Osteoblast (primary cell): ENCODE measurements at regions not wholly inside any gene's neighbourhood (a gene's known extent, or its start where the extent isn't known, plus 50 kb on each side); places are given as distances from the start of the nearest gene placed in this dataset.

ENCODE experiments used
- DNase-seq: peaks from one replicate; pipeline ENCODE4 v3.0.0; 2011; ENCODE audit warnings: low spot score, mixed read lengths; ENCODE audit not compliant: insufficient read length; ENCODE audit errors: missing footprints
- H2AFZ ChIP-seq: 2 replicates; pipeline ENCODE4 v1.6.0; 2011; ENCODE audit warnings: mild to moderate bottlenecking, low read length
- H3K27ac ChIP-seq: 2 replicates; pipeline ENCODE4 v1.5.1; 2011; ENCODE audit warnings: mild to moderate bottlenecking, low read depth, low read length, moderate library complexity
- H3K27me3 ChIP-seq: 2 replicates; pipeline ENCODE4 v1.6.0; 2012; ENCODE audit warnings: mild to moderate bottlenecking, control low read depth, inconsistent platforms, low read length, moderate library complexity; ENCODE audit not compliant: insufficient read depth
- H3K36me3 ChIP-seq: 2 replicates; pipeline ENCODE4 v1.5.1; 2011; ENCODE audit warnings: mild to moderate bottlenecking, low read length, control low read depth, moderate library complexity; ENCODE audit not compliant: insufficient read depth
- H3K4me1 ChIP-seq: 2 replicates; pipeline ENCODE4 v1.5.1; 2011; ENCODE audit warnings: mild to moderate bottlenecking, low read length, control low read depth, moderate library complexity; ENCODE audit not compliant: insufficient read depth
- H3K4me2 ChIP-seq: 2 replicates; pipeline ENCODE4 v1.6.0; 2011; ENCODE audit warnings: mild to moderate bottlenecking, low read length; ENCODE audit not compliant: insufficient read depth
- H3K4me3 ChIP-seq: fragments of 200-600 bp; sonication (generic); 3 replicates; pipeline ENCODE4 v1.5.1; 2012; ENCODE audit warnings: mild to moderate bottlenecking, low read length, inconsistent platforms; ENCODE audit not compliant: insufficient read depth
- H3K79me2 ChIP-seq: 2 replicates; pipeline ENCODE4 v1.6.0; 2012; ENCODE audit warnings: mild to moderate bottlenecking, low read length, control low read depth, inconsistent platforms; ENCODE audit not compliant: insufficient read depth
- H3K9me3 ChIP-seq: 2 replicates; pipeline ENCODE4 v1.5.1; 2011; ENCODE audit warnings: low read depth, low read length, control low read depth
- H4K20me1 ChIP-seq: 2 replicates; pipeline ENCODE4 v1.6.0; 2012; ENCODE audit warnings: mild to moderate bottlenecking, low read length, control low read depth; ENCODE audit not compliant: insufficient read depth
- CTCF ChIP-seq: IDR thresholded peaks from 2 replicates; pipeline ENCODE4 v1.5.1; 2011; ENCODE audit warnings: mild to moderate bottlenecking, low read depth, low read length, moderate library complexity; ENCODE audit errors: extremely low read depth

DNA sequence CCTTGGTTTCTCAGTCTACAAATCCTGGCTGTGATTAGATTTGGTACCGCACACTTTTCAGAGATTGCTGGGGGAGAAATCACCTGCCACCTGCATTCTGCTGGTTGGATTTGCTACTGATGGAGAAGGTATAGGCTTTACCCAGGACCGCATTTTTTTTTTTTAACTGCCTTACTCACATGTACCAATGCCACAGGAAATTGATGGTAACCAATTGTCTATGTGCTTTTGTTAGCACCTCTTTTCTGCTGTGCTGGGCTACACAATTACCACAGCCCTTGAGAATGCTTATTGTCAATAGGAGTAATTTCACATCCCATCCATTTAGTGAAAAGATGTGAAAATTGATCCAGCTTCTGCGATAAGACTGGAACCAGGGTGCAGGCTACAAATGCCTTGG, 74.4 kb upstream of the TANC2 start:
- Histone ChIP-seq H3K4me2 (no peak overlapping the region), H3K27ac (no peak overlapping the region), H3K36me3 (no peaks in the 10 kb centered on the region), H3K27me3 (no peaks in the 10 kb centered on the region), H3K79me2 (no peaks in the 10 kb centered on the region), H3K4me1 (peaks cover 27% of the 10 kb centered on the region), H2AFZ (no peak overlapping the region), H4K20me1 (no peaks in the 10 kb centered on the region), H3K9me3 (no peaks in the 10 kb centered on the region), H3K4me3 (no peak overlapping the region)
- DNase-seq: no peak
- no peak for TF ChIP-seq CTCF

DNA sequence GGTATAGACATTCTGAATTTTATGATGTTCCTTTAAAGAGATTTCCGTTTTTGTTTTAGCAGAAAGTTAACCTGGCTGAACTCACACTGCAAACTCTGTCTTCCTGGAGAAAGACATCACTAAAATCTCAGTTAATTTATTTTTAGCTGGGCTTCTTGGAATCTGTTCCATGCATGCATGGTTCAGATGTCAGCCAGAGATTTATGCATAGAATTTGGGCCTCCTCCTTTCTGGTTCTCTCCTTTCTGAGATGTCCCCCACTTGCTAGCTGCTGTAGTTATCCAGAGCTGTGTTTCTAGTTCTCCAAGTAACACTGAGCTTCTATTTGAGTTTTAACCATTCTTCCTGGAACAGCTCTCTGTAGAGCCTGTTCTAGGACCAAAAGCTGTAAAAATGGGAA, 77.3 kb upstream of the TANC2 start:
- TF ChIP-seq CTCF: no peak
- H4K20me1 ChIP-seq: no peaks in the 10 kb centered on the region
- peaks cover 27% of the 10 kb centered on the region for H3K4me1 ChIP-seq
- no peak overlapping the region for H2AFZ ChIP-seq
- no peak overlapping the region for H3K27ac ChIP-seq
- H3K27me3 ChIP-seq: no peaks in the 10 kb centered on the region
- no peaks in the 10 kb centered on the region for H3K36me3 ChIP-seq
- no peak for DNase-seq
- no peak overlapping the region for H3K4me3 ChIP-seq
- no peaks in the 10 kb centered on the region for H3K79me2 ChIP-seq
- no peaks in the 10 kb centered on the region for H3K9me3 ChIP-seq
- no peak overlapping the region for H3K4me2 ChIP-seq

- TF ChIP-seq CTCF: no peak
- H3K36me3 ChIP-seq: no peaks in the 10 kb centered on the region
- DNase-seq: no peak
- no peak overlapping the region for H3K27ac ChIP-seq
- no peak overlapping the region for H3K4me2 ChIP-seq
- no peaks in the 10 kb centered on the region for H3K79me2 ChIP-seq
- H3K9me3 ChIP-seq: no peaks in the 10 kb centered on the region
- no peak overlapping the region for H2AFZ ChIP-seq
- H4K20me1 ChIP-seq: no peaks in the 10 kb centered on the region
- H3K4me3 ChIP-seq: no peak overlapping the region
- H3K4me1 ChIP-seq: peaks cover 26% of the 10 kb centered on the region
- H3K27me3 ChIP-seq: no peaks in the 10 kb centered on the region
Observed at GRCh38 chr17:62888148-62888547, 77.9 kb upstream of the TANC2 start.

DNA sequence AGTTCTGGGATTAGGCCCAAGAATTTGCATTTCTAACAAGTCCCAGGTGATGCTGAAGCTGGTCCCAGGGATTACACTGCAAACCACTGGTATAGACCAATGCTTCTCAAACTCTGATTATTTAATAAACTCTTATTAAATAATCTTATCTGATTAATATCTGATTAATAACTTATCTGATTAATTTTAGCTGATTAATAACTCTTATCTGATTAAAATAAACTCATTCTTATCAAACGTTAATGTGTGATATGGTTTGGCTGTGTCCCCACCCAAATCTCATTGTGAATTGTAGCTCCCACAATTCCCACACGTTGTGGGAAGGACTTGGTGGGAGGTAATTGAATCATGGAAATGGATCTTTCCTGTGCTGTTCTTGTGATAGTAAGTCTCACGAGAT, 78.6 kb upstream of the TANC2 start:
- Histone ChIP-seq H3K4me3 (no peak overlapping the region), H3K9me3 (no peaks in the 10 kb centered on the region), H3K79me2 (no peaks in the 10 kb centered on the region), H2AFZ (no peak overlapping the region), H3K4me2 (no peak overlapping the region), H3K36me3 (no peaks in the 10 kb centered on the region), H3K27ac (no peak overlapping the region), H3K27me3 (no peaks in the 10 kb centered on the region), H3K4me1 (peaks cover 18% of the 10 kb centered on the region), H4K20me1 (no peaks in the 10 kb centered on the region)
- TF ChIP-seq CTCF: no peak
- no peak for DNase-seq
